HG02884 (cell line): ENCODE measurements at regions not wholly inside any gene's neighbourhood (a gene's known extent, or its start where the extent isn't known, plus 50 kb on each side); places are given as distances from the start of the nearest gene placed in this dataset.

Experiments used
- ATAC-seq: cut with Tn5 transposase; IDR thresholded peaks from one replicate; pipeline ENCODE4 v1.9.1; 2021; ENCODE audit warnings: mild to moderate bottlenecking, moderate library complexity; ENCODE audit not compliant: unreplicated experiment

- no peak for ATAC-seq
Measured at GRCh38 chr6:10060004-10060403, 354.9 kb downstream of the TFAP2A start.

GRCh38 chr6:10054672-10055071, 360.2 kb downstream of the TFAP2A start:
- no peak for ATAC-seq

- ATAC-seq: no peak
Measured at GRCh38 chr6:10051283-10051682, 363.6 kb downstream of the TFAP2A start.

- no peak for ATAC-seq
Measured at GRCh38 chr6:10048370-10049297, 366.2 kb downstream of the TFAP2A start.

- ATAC-seq: no peak
Measured at GRCh38 chr6:10042280-10042679, 372.6 kb downstream of the TFAP2A start.

GRCh38 chr6:10033223-10033829, 381.5 kb downstream of the TFAP2A start:
- ATAC-seq: no peak

GRCh38 chr6:10031617-10032016, 383.3 kb downstream of the TFAP2A start:
- no peak for ATAC-seq

- no peak for ATAC-seq
Measured at GRCh38 chr6:10030942-10031537, 383.8 kb downstream of the TFAP2A start.

GRCh38 chr6:10028222-10028621, 386.7 kb downstream of the TFAP2A start:
- no peak for ATAC-seq

- no peak for ATAC-seq
Measured at GRCh38 chr6:10019851-10020250, 395.0 kb downstream of the TFAP2A start.

GRCh38 chr6:10014557-10014956, 400.3 kb downstream of the TFAP2A start:
- ATAC-seq: no peak

GRCh38 chr6:10000551-10000950, 414.3 kb downstream of the TFAP2A start:
- ATAC-seq: no peak

GRCh38 chr6:9999796-10000195, 415.1 kb downstream of the TFAP2A start:
- no peak for ATAC-seq

GRCh38 chr6:9986273-9986672, 428.6 kb downstream of the TFAP2A start:
- no peak for ATAC-seq

- ATAC-seq: no peak
Measured at GRCh38 chr6:9985481-9985880, 429.4 kb downstream of the TFAP2A start.

GRCh38 chr6:9984607-9985006, 430.3 kb downstream of the TFAP2A start:
- ATAC-seq: no peak

GRCh38 chr6:9983168-9983567, 431.7 kb downstream of the TFAP2A start:
- ATAC-seq: no peak

- no peak for ATAC-seq
Measured at GRCh38 chr6:9982215-9982614, 432.7 kb downstream of the TFAP2A start.

- no peak for ATAC-seq
Measured at GRCh38 chr6:9979996-9980395, 434.9 kb downstream of the TFAP2A start.

GRCh38 chr6:9978480-9978879, 436.4 kb downstream of the TFAP2A start:
- no peak for ATAC-seq

GRCh38 chr6:9977411-9977810, 437.5 kb downstream of the TFAP2A start:
- ATAC-seq: no peak

GRCh38 chr6:9961646-9962045, 453.2 kb downstream of the TFAP2A start:
- ATAC-seq: no peak
